ENCODE measurements at regions not wholly inside any gene's neighbourhood (a gene's known extent, or its start where the extent isn't known, plus 50 kb on each side); places are given as distances from the start of the nearest gene placed in this dataset.

DNA sequence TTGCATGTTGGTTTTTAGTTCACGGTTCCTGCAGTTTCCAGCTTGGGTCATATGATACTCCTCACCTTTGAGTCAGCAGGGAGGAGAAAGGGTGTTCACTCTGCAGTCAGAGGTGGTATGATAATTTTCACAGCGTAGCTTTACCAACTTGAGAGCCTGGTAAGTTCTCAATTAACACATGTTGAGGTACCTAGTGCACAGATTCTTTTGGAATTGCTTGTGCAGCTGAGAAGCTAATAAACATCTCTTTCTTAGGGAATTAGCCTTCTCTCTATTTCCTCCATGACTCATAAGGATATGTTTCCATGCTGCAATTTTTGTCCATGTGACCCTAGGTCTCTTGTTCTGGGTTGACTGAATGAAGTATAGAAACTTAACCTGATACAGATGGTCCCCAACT, 166.6 kb downstream of the KIF20B start:
- TF ChIP-seq DMAP1 (CRISPR knock-in tag; IDR thresholded peaks at IDR 0.05) = no peak
- TF ChIP-seq, protein P1, sequence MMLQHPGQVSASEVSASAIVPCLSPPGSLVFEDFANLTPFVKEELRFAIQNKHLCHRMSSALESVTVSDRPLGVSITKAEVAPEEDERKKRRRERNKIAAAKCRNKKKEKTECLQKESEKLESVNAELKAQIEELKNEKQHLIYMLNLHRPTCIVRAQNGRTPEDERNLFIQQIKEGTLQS (CRISPR knock-in tag; IDR thresholded peaks at IDR 0.05) = no peak
- TF ChIP-seq, protein P2, sequence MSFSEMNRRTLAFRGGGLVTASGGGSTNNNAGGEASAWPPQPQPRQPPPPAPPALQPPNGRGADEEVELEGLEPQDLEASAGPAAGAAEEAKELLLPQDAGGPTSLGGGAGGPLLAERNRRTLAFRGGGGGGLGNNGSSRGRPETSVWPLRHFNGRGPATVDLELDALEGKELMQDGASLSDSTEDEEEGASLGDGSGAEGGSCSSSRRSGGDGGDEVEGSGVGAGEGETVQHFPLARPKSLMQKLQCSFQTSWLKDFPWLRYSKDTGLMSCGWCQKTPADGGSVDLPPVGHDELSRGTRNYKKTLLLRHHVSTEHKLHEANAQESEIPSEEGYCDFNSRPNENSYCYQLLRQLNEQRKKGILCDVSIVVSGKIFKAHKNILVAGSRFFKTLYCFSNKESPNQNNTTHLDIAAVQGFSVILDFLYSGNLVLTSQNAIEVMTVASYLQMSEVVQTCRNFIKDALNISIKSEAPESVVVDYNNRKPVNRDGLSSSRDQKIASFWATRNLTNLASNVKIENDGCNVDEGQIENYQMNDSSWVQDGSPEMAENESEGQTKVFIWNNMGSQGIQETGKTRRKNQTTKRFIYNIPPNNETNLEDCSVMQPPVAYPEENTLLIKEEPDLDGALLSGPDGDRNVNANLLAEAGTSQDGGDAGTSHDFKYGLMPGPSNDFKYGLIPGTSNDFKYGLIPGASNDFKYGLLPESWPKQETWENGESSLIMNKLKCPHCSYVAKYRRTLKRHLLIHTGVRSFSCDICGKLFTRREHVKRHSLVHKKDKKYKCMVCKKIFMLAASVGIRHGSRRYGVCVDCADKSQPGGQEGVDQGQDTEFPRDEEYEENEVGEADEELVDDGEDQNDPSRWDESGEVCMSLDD (CRISPR knock-in tag; IDR thresholded peaks at IDR 0.05; ENCODE audit: borderline replicate concordance) = no peak
- TF ChIP-seq TARDBP (CRISPR knock-in tag; IDR thresholded peaks at IDR 0.05) = no peak
- TF ChIP-seq SMYD3 (CRISPR knock-in tag; IDR thresholded peaks at IDR 0.05) = no peak
- TF ChIP-seq GTF2F1 (IDR thresholded peaks at IDR 0.05; ENCODE audit: low read length) = no peak
- TF ChIP-seq, protein P3, sequence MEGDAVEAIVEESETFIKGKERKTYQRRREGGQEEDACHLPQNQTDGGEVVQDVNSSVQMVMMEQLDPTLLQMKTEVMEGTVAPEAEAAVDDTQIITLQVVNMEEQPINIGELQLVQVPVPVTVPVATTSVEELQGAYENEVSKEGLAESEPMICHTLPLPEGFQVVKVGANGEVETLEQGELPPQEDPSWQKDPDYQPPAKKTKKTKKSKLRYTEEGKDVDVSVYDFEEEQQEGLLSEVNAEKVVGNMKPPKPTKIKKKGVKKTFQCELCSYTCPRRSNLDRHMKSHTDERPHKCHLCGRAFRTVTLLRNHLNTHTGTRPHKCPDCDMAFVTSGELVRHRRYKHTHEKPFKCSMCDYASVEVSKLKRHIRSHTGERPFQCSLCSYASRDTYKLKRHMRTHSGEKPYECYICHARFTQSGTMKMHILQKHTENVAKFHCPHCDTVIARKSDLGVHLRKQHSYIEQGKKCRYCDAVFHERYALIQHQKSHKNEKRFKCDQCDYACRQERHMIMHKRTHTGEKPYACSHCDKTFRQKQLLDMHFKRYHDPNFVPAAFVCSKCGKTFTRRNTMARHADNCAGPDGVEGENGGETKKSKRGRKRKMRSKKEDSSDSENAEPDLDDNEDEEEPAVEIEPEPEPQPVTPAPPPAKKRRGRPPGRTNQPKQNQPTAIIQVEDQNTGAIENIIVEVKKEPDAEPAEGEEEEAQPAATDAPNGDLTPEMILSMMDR (CRISPR knock-in tag; IDR thresholded peaks at IDR 0.05) = no peak

All from HepG2 (cell line).